C4-2B (cell line): ENCODE measurements at regions not wholly inside any gene's neighbourhood (a gene's known extent, or its start where the extent isn't known, plus 50 kb on each side); places are given as distances from the start of the nearest gene placed in this dataset.

Experiments used
- CTCF ChIP-seq: fragments of 450-650 bp; conservative IDR thresholded peaks from 2 replicates; pipeline ENCODE4 v1.5.1; 2017; ENCODE audit warnings: mild to moderate bottlenecking
- ZFX ChIP-seq: fragments of 450-650 bp; IDR thresholded peaks from 2 replicates; pipeline ENCODE4 v1.6.1; 2017

GRCh38 chr3:115418583-115418982 lies 204.7 kb upstream of the GAP43 start:
- no peak for TF ChIP-seq CTCF
- no peak for TF ChIP-seq ZFX
